ENCODE measurements at regions not wholly inside any gene's neighbourhood (a gene's known extent, or its start where the extent isn't known, plus 50 kb on each side); places are given as distances from the start of the nearest gene placed in this dataset.

DNA sequence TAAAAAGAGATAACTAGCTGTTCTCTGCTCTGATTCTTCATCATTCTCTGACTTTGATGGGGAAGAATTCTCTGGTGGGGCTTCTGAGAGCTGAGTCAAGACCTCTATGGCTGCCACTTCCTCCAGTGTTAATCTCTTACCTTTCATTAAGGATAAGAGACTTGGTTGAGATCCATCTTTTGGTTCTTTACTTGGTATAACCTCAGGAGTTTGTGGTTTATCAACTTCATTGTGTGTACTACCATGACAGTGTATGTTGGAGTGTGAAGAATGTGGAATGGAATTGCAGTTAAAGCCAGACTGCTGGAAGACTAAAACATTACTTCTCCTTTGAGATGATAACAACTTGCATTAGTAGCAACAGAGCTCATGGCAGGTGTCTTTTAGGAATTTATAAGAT lies 222.0 kb downstream of the SLITRK5 start:
- Mint-ChIP-seq H3K27ac (no peak overlapping the region), H3K4me3 (no peak overlapping the region), H3K4me1 (no peaks in the 10 kb centered on the region), H3K9me3 (peaks cover 0 to 3% (median 0%) of the 10 kb centered on the region in 6 donors), H3K27me3 (ENCODE audit: low read depth in 3 of 3) (peaks cover 0 to 1% (median 0%) of the 10 kb centered on the region in 3 donors), H3K36me3 (no peaks in the 10 kb centered on the region)
- DNase-seq, result no peak

- DNase-seq, result no peak
- H3K9me3 Mint-ChIP-seq, result peaks cover 0 to 3% (median 0%) of the 10 kb centered on the region in 6 donors
- H3K27me3 Mint-ChIP-seq (ENCODE audit: low read depth in 3 of 3), result no peaks in the 10 kb centered on the region
- H3K4me1 Mint-ChIP-seq, result no peaks in the 10 kb centered on the region
- no peaks in the 10 kb centered on the region for H3K36me3 Mint-ChIP-seq
- H3K27ac Mint-ChIP-seq, result no peak overlapping the region
- H3K4me3 Mint-ChIP-seq, result no peak overlapping the region
Measured at GRCh38 chr13:87894059-87894458, 222.9 kb downstream of the SLITRK5 start.

- Mint-ChIP-seq H3K4me3 (no peak overlapping the region), H3K27me3 (ENCODE audit: low read depth in 3 of 3) (peaks cover 0 to 5% (median 0%) of the 10 kb centered on the region in 3 donors), H3K4me1 (no peaks in the 10 kb centered on the region), H3K9me3 (peaks cover 0 to 2% (median 0%) of the 10 kb centered on the region in 6 donors), H3K27ac (no peak overlapping the region), H3K36me3 (no peaks in the 10 kb centered on the region)
- no peak for DNase-seq
Measured at GRCh38 chr13:87903553-87903952, 232.4 kb downstream of the SLITRK5 start.

DNA sequence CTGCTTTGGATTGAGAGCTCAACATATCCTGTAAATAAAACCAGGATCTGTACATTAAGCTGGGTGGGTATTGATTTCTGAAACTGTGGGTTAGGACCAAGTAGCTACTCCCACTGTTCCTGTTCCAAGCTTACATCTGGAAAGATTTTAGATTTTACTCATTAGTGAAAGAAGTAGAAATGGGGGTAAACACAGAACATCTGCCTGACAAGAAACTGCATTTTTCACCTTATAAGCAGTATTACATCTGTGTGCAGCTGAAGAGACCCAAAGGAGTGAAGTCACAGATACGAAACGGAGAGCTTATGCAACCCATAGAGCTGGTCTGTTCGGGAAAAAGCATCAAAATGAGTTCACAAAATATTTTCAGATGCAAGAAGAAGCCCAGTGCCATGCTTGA lies 235.2 kb downstream of the SLITRK5 start:
- Mint-ChIP-seq H3K9me3 (no peaks in the 10 kb centered on the region), H3K4me3 (no peak overlapping the region), H3K27ac (no peak overlapping the region), H3K4me1 (no peaks in the 10 kb centered on the region), H3K27me3 (ENCODE audit: low read depth in 3 of 3) (peaks cover 0 to 5% (median 0%) of the 10 kb centered on the region in 3 donors), H3K36me3 (no peaks in the 10 kb centered on the region)
- DNase-seq, result no peak

DNA sequence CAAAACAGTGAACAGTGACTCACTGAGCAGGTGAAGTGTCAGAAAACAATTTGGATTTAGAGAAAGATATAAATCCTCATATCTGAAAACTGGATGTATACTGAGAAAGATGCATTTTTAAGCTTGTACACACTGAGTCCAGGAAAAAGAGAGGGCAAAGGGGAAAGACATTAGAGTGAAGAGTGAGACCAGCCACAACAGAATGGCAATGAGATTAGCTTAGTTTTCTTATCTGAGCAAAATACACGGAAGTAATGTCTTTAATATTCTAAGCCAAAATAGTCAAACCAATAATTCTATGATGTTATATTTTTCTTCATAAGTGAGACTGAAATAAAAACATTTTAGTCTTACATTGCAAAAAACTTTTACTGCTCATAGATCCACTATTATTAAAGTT lies 236.0 kb downstream of the SLITRK5 start:
- H3K4me1 Mint-ChIP-seq, result no peaks in the 10 kb centered on the region
- H3K4me3 Mint-ChIP-seq, result no peak overlapping the region
- H3K27ac Mint-ChIP-seq, result no peak overlapping the region
- no peaks in the 10 kb centered on the region for H3K9me3 Mint-ChIP-seq
- H3K27me3 Mint-ChIP-seq (ENCODE audit: low read depth in 3 of 3), result peaks cover 0 to 3% (median 0%) of the 10 kb centered on the region in 3 donors
- DNase-seq, result no peak
- no peaks in the 10 kb centered on the region for H3K36me3 Mint-ChIP-seq

DNA sequence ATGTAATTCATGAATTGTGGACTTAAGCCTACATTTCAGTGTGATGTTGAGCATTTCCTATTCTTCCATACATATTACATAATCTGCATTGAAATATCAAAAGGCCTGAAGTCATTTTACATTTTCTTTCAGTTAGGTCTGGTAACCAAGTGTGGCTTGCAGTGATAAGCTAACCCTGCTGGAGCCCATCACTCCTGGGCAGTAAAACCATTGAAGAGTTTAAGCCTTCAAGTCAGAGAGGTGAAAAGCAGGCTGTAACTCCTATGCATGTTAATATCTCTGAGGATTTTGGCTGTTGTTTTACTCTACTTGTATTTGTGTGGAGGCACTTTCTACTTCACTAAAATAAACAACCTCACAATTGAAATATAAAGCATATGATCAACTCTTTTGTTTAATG lies 248.8 kb downstream of the SLITRK5 start:
- no peak overlapping the region for H3K4me3 Mint-ChIP-seq
- H3K9me3 Mint-ChIP-seq, result peaks cover 0 to 5% (median 0%) of the 10 kb centered on the region in 6 donors
- no peak for DNase-seq
- H3K36me3 Mint-ChIP-seq, result no peaks in the 10 kb centered on the region
- no peaks in the 10 kb centered on the region for H3K4me1 Mint-ChIP-seq
- no peak overlapping the region for H3K27ac Mint-ChIP-seq
- H3K27me3 Mint-ChIP-seq (ENCODE audit: low read depth in 3 of 3), result peaks cover 0 to 3% (median 2%) of the 10 kb centered on the region in 3 donors

- no peak for DNase-seq
- Mint-ChIP-seq H3K36me3 (no peaks in the 10 kb centered on the region), H3K27ac (no peak overlapping the region), H3K9me3 (peaks cover 0 to 5% (median 0%) of the 10 kb centered on the region in 6 donors), H3K4me1 (no peaks in the 10 kb centered on the region), H3K4me3 (no peak overlapping the region), H3K27me3 (ENCODE audit: low read depth in 3 of 3) (peaks cover 0 to 2% (median 1%) of the 10 kb centered on the region in 3 donors)
Measured at GRCh38 chr13:87923753-87924152, 252.6 kb downstream of the SLITRK5 start.

GRCh38 chr13:87925006-87925405 lies 253.8 kb downstream of the SLITRK5 start:
- H3K27me3 Mint-ChIP-seq (ENCODE audit: low read depth in 3 of 3), result peaks cover 0 to 2% (median 1%) of the 10 kb centered on the region in 3 donors
- no peaks in the 10 kb centered on the region for H3K36me3 Mint-ChIP-seq
- H3K4me3 Mint-ChIP-seq, result no peak overlapping the region
- DNase-seq, result no peak
- peaks cover 0 to 5% (median 0%) of the 10 kb centered on the region in 6 donors for H3K9me3 Mint-ChIP-seq
- H3K27ac Mint-ChIP-seq, result no peak overlapping the region
- peaks cover 0 to 6% of the 10 kb centered on the region in 2 donors for H3K4me1 Mint-ChIP-seq

DNA sequence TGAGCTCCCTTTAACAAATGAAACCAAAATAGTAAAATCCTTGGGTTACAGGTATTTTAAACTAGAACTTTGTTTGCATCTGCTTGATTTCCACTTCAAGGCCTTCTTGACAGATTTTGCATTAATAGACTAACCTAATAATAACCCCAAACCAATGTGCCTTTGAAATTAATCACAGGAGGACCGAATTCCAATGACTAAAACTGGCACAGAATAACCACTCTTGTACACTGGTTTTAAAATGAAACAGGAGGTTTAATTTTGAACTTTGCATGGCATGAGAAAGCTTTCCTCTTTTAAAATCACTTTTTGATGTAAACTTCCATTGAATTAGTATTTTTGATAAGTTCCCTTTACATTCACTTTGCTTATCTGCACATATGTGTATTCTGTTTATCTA lies 269.6 kb downstream of the SLITRK5 start:
- Mint-ChIP-seq H3K36me3 (no peaks in the 10 kb centered on the region), H3K4me3 (no peak overlapping the region), H3K27ac (no peak overlapping the region), H3K27me3 (ENCODE audit: low read depth in 3 of 3) (peaks cover 0 to 7% (median 2%) of the 10 kb centered on the region in 3 donors), H3K4me1 (no peaks in the 10 kb centered on the region), H3K9me3 (no peaks in the 10 kb centered on the region)
- no peak for DNase-seq

DNA sequence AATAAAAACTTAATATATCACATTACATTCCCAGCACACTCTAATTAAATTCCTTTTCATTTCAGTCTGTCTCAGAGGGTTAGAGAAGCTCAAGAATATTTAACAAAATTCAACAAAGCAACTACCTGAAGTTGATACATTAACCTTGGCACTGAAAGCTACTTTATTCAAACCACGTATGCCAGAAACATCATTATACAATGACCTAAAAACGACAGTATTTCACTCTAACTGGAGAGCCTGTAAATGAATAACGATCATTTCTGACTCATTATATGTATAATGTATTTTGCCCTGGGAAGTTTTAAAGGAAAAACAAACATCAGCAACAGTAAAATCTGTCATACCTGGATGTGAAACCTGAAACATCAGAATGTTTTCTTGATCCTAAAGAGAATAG lies 270.1 kb downstream of the SLITRK5 start:
- Mint-ChIP-seq H3K36me3 (no peaks in the 10 kb centered on the region), H3K4me3 (no peak overlapping the region), H3K4me1 (no peaks in the 10 kb centered on the region), H3K9me3 (no peaks in the 10 kb centered on the region), H3K27me3 (ENCODE audit: low read depth in 3 of 3) (peaks cover 0 to 7% (median 2%) of the 10 kb centered on the region in 3 donors), H3K27ac (no peak overlapping the region)
- DNase-seq, result no peak

- DNase-seq, result no peak
- no peaks in the 10 kb centered on the region for H3K36me3 Mint-ChIP-seq
- H3K4me3 Mint-ChIP-seq, result no peak overlapping the region
Measured at GRCh38 chr13:87942205-87942604, 271.0 kb downstream of the SLITRK5 start.

DNA sequence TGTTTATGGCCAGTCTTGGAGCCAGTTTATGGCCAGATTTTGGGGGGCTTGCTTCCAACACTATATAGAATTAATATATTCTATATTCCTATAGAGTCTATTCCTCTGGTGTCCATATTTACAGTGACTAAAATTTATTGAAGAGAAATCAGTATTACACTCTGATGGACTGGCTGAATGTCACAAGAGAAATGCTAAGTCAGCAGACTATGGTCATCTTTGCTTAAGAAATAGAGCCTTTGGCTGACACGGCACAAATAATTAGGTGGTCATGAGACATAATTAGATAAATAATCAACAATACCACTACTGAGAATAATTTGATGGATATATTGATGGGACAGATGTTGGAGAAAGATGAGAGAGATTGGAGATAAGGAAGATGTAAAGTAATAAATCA lies 272.9 kb downstream of the SLITRK5 start:
- Mint-ChIP-seq H3K36me3 (no peaks in the 10 kb centered on the region), H3K4me1 (no peaks in the 10 kb centered on the region), H3K27me3 (ENCODE audit: low read depth in 3 of 3) (peaks cover 0 to 5% (median 0%) of the 10 kb centered on the region in 3 donors), H3K27ac (no peak overlapping the region), H3K4me3 (no peak overlapping the region), H3K9me3 (no peaks in the 10 kb centered on the region)
- no peak for DNase-seq

More at GRCh38 chr13:87942205-87942604, 271.0 kb downstream of the SLITRK5 start:
- Mint-ChIP-seq H3K4me1 (no peaks in the 10 kb centered on the region), H3K27me3 (ENCODE audit: low read depth in 3 of 3) (peaks cover 0 to 7% (median 2%) of the 10 kb centered on the region in 3 donors), H3K9me3 (no peaks in the 10 kb centered on the region), H3K27ac (no peak overlapping the region)

- no peak overlapping the region for H3K4me3 Mint-ChIP-seq
- peaks cover 0 to 2% (median 0%) of the 10 kb centered on the region in 6 donors for H3K9me3 Mint-ChIP-seq
- no peaks in the 10 kb centered on the region for H3K36me3 Mint-ChIP-seq
- no peak overlapping the region for H3K27ac Mint-ChIP-seq
- no peaks in the 10 kb centered on the region for H3K4me1 Mint-ChIP-seq
- H3K27me3 Mint-ChIP-seq (ENCODE audit: low read depth in 3 of 3), result peaks cover 0 to 1% (median 0%) of the 10 kb centered on the region in 3 donors
- no peak for DNase-seq
Measured at GRCh38 chr13:87952377-87952776, 281.2 kb downstream of the SLITRK5 start.

- H3K36me3 Mint-ChIP-seq, result no peaks in the 10 kb centered on the region
- H3K9me3 Mint-ChIP-seq, result peaks cover 0 to 2% (median 0%) of the 10 kb centered on the region in 6 donors
- no peaks in the 10 kb centered on the region for H3K4me1 Mint-ChIP-seq
- peaks cover 0 to 1% (median 0%) of the 10 kb centered on the region in 3 donors for H3K27me3 Mint-ChIP-seq (ENCODE audit: low read depth in 3 of 3)
- no peak for DNase-seq
- no peak overlapping the region for H3K4me3 Mint-ChIP-seq
- no peak overlapping the region for H3K27ac Mint-ChIP-seq
Measured at GRCh38 chr13:87953381-87953780, 282.2 kb downstream of the SLITRK5 start.

GRCh38 chr13:87954091-87954490 lies 282.9 kb downstream of the SLITRK5 start:
- peaks cover 0 to 2% (median 0%) of the 10 kb centered on the region in 6 donors for H3K9me3 Mint-ChIP-seq
- H3K27ac Mint-ChIP-seq, result no peak overlapping the region
- peaks cover 0 to 1% (median 0%) of the 10 kb centered on the region in 3 donors for H3K27me3 Mint-ChIP-seq (ENCODE audit: low read depth in 3 of 3)
- H3K4me3 Mint-ChIP-seq, result no peak overlapping the region
- no peaks in the 10 kb centered on the region for H3K36me3 Mint-ChIP-seq
- no peak for DNase-seq
- H3K4me1 Mint-ChIP-seq, result no peaks in the 10 kb centered on the region

Measured in immature natural killer cell (primary cell).